ENCODE measurements at regions not wholly inside any gene's neighbourhood (a gene's known extent, or its start where the extent isn't known, plus 50 kb on each side); places are given as distances from the start of the nearest gene placed in this dataset.

GRCh38 chr10:128267581-128267980, 141.4 kb upstream of the MKI67 start:
- no peak for DNase-seq (ENCODE audit: extremely low read depth, low read depth)
- no peak for TF ChIP-seq CTCF (IDR thresholded peaks at IDR 0.05; ENCODE audit: low read depth, low read length)

DNA sequence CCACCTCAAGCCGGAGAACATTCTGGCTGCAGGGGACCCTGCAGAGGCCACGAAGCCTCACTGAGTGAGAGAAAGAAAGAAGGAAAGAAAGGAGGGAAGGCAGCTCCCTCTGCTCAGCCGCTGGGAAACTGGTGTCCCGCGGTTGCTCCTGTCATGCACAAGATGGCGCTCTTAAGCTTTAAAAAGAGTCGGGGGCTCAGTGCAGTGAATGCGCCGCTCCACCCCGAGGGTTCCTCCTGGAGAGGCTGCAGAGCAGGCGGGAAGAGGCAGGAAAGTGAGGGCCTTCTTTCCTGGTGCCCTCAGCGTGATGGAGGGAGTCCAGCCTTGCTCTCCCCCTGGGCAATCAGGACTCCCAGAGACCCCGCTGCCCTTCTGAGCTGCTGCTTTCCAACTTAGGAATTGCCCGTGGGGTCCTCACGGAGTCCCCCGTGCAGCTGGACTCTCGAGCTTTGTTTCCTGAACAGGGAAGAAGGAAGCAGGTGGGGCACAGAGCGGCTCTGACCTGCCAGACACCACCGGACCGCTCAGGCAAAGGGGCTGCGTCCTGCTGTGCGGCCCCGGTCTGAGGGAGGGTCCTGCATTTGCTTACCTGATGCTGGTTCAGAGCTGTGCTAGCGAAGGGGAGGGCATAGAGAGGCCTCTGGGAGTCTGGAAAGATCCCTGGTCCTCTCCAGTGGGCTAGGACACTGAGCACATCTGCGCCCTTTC, 141.9 kb upstream of the MKI67 start:
- TF ChIP-seq CTCF (IDR thresholded peaks at IDR 0.05; ENCODE audit: low read depth, low read length) = peak; percentile 1
- no peak for DNase-seq (ENCODE audit: extremely low read depth, low read depth)

GRCh38 chr10:128274938-128275337, 148.7 kb upstream of the MKI67 start:
- TF ChIP-seq CTCF (IDR thresholded peaks at IDR 0.05; ENCODE audit: low read depth, low read length) = no peak

GRCh38 chr10:128275388-128276177, 149.4 kb upstream of the MKI67 start:
- TF ChIP-seq CTCF (IDR thresholded peaks at IDR 0.05; ENCODE audit: low read depth, low read length) = no peak
- DNase-seq (ENCODE audit: extremely low read depth, low read depth) = no peak

More at GRCh38 chr10:128274938-128275337, 148.7 kb upstream of the MKI67 start:
- DNase-seq (ENCODE audit: extremely low read depth, low read depth) = no peak

DNA sequence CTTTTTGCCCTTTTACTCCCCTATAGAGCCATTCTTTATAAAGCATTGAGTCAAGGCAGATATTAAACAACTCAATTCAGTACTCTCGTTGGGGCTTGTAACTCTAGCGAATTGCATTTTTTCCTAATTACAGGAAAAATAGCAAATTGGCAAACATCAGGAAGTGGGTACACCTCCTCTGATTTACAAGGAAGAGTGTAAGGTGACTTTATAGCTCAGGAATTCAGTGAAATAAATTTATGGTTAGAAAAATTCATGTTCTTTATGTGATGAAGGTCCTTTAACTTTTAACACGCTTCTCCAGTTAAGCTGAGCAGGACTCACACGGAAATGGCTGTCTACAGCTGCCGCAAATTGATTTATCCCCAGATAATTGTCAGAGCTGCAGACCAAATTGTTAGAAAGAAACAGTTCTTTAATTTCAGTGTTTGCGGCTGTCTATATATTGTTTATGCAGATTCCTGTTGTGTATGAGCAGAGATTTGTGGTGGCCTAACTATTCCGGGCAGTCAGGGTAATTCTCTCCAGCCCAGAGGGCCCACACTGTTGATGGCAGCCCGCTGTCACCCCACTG, 151.1 kb upstream of the MKI67 start:
- no peak for TF ChIP-seq CTCF (IDR thresholded peaks at IDR 0.05; ENCODE audit: low read depth, low read length)
- DNase-seq (ENCODE audit: extremely low read depth, low read depth) = no peak

DNA sequence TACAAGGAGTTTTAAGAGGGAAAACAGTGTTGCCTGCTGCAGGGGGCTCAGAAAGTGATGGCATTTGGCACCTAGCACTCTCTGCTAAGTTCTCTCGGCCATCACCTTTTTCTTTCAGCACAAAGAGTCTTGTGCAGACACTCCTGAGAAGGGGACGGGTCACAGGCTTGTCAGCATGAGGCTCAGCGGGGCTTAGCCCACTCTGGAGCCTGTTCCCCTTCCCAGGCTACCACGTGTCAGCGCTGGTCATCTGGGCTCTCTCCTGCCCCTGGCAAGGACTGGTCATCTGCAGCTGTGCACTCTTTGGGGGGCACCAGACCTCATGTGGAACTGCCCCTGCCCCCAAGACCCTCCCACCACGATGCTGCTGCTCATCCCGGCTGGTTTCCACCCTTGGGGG, 152.1 kb upstream of the MKI67 start:
- DNase-seq (ENCODE audit: extremely low read depth, low read depth) = no peak
- no peak for TF ChIP-seq CTCF (IDR thresholded peaks at IDR 0.05; ENCODE audit: low read depth, low read length)

DNA sequence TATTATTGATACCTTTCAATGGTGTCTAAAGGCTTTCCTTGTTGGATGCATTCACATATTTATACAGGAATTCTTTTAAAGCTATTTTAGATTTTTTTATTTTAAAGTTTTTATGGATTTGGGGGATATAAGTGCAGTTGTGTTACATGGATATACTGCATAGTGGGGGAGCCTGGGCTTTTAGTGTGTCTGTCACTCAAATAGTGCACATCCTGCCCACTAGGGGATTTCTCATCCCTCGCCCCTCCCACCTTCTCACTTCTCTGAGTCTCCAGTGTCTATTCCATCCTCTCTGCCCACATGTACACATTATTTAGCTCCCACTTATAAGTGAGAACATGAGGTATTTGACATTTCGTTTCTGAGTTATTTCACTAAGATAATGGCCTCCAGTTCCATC, 154.0 kb upstream of the MKI67 start:
- no peak for DNase-seq (ENCODE audit: extremely low read depth, low read depth)

More for the DNA sequence above, 154.0 kb upstream of the MKI67 start:
- no peak for TF ChIP-seq CTCF (IDR thresholded peaks at IDR 0.05; ENCODE audit: low read depth, low read length)
